ENCODE measurements at regions not wholly inside any gene's neighbourhood (a gene's known extent, or its start where the extent isn't known, plus 50 kb on each side); places are given as distances from the start of the nearest gene placed in this dataset.
"Not testable (repeated sequence)": the region's sequence is repeated elsewhere in the genome, so short reads cannot be mapped to it uniquely, and the experiment has no call there.

GRCh38 chr7:23894892-23895569 is 185.0 kb downstream of the STK31 start:
- ChIA-PET POLR2A (ENCODE audit: low non-redundant PET) (no interaction called here), CTCF (interaction anchor here (0.5 kb wide), 1 partner anchor 497 kb away, joined by 5 read pairs; no protein-coding TSS in a partner anchor)

GRCh38 chr7:23895666-23896096 is 185.7 kb downstream of the STK31 start:
- ChIA-PET CTCF (interaction anchor here (0.5 kb wide), 1 partner anchor 496 kb away, joined by 5 read pairs; no protein-coding TSS in a partner anchor), POLR2A (ENCODE audit: low non-redundant PET) (no interaction called here)

More at GRCh38 chr7:23894892-23895569, 185.0 kb downstream of the STK31 start:
- no peak for TF ChIP-seq CTCF (conservative IDR thresholded peaks at IDR 0.05; ENCODE audit: low read depth)
- no peak overlapping the region for H3K27ac ChIP-seq
- no peak for DNase-seq (ENCODE audit: low spot score)

GRCh38 chr7:23898619-23899018 is 188.6 kb downstream of the STK31 start:
- CTCF ChIA-PET = interaction anchor here (0.6 kb wide), 3 partner anchors 133 to 504 kb away, joined by 3 to 6 read pairs (median 3); no protein-coding TSS in a partner anchor
- no peak for DNase-seq (ENCODE audit: low spot score)
- H3K27ac ChIP-seq = no peak overlapping the region
- no peak for TF ChIP-seq CTCF (conservative IDR thresholded peaks at IDR 0.05; ENCODE audit: low read depth)
- POLR2A ChIA-PET (ENCODE audit: low non-redundant PET) = no interaction called here

More at GRCh38 chr7:23895666-23896096, 185.7 kb downstream of the STK31 start:
- no peak for DNase-seq (ENCODE audit: low spot score)
- no peak overlapping the region for H3K27ac ChIP-seq
- TF ChIP-seq CTCF (conservative IDR thresholded peaks at IDR 0.05; ENCODE audit: low read depth) = no peak

GRCh38 chr7:23904901-23905300 is 194.9 kb downstream of the STK31 start:
- DNase-seq (ENCODE audit: low spot score); CTCF ChIA-PET; POLR2A ChIA-PET (ENCODE audit: low non-redundant PET); H3K27ac ChIP-seq: not testable (repeated sequence)

GRCh38 chr7:23907012-23907411 is 197.0 kb downstream of the STK31 start:
- peak; percentile 36 for DNase-seq (ENCODE audit: low spot score)
- H3K27ac ChIP-seq = no peak overlapping the region
- no peak for TF ChIP-seq CTCF (conservative IDR thresholded peaks at IDR 0.05; ENCODE audit: low read depth)
- CTCF ChIA-PET = no interaction called here
- POLR2A ChIA-PET (ENCODE audit: low non-redundant PET) = no interaction called here

- TF ChIP-seq CTCF (conservative IDR thresholded peaks at IDR 0.05; ENCODE audit: low read depth) = no peak
- no peak for DNase-seq (ENCODE audit: low spot score)
- ChIA-PET CTCF (no interaction called here), POLR2A (ENCODE audit: low non-redundant PET) (no interaction called here)
- H3K27ac ChIP-seq = no peak overlapping the region
These were observed 199.4 kb downstream of the STK31 start for GRCh38 chr7:23909426-23909825.

GRCh38 chr7:23912065-23912464 is 202.0 kb downstream of the STK31 start:
- ChIA-PET POLR2A (ENCODE audit: low non-redundant PET) (no interaction called here), CTCF (no interaction called here)
- no peak for TF ChIP-seq CTCF (conservative IDR thresholded peaks at IDR 0.05; ENCODE audit: low read depth)
- DNase-seq (ENCODE audit: low spot score) = no peak
- no peak overlapping the region for H3K27ac ChIP-seq
